ENCODE measurements at regions not wholly inside any gene's neighbourhood (a gene's known extent, or its start where the extent isn't known, plus 50 kb on each side); places are given as distances from the start of the nearest gene placed in this dataset.

GRCh38 chr13:86377451-86377850, 578.2 kb upstream of the SLITRK6 start:
- no peak for TF ChIP-seq CTCF (conservative IDR thresholded peaks at IDR 0.05)
- TF ChIP-seq ZFX (IDR thresholded peaks at IDR 0.05) = no peak
